Peyer's patch (tissue), 4 donors: ENCODE measurements at regions not wholly inside any gene's neighbourhood (a gene's known extent, or its start where the extent isn't known, plus 50 kb on each side); places are given as distances from the start of the nearest gene placed in this dataset.
"Not testable (repeated sequence)": the region's sequence is repeated elsewhere in the genome, so short reads cannot be mapped to it uniquely, and the experiment has no call there.

Experiments used
- POLR2A ChIP-seq, 2 donors: fragments of 450-650 bp; IDR thresholded peaks; one replicate each; pipeline ENCODE4 v1.5.1; 2017; ENCODE audit warnings: antibody characterized with exemption in 2 of 2, mild to moderate bottlenecking in 2 of 2, moderate library complexity in 2 of 2
- TF ChIP-seq, protein P1 (sequence below), 6 experiments: fragments of 450-650 bp in 4 of 6; fragments of 200-600 bp in 2 of 6; sonication (generic) in 1 of 6; IDR thresholded peaks; one replicate each; pipeline ENCODE4 v1.5.1; 2017 to 2019; ENCODE audit warnings: antibody characterized with exemption in 6 of 6, mild to moderate bottlenecking in 3 of 6, moderate library complexity in 1 of 6

DNA sequence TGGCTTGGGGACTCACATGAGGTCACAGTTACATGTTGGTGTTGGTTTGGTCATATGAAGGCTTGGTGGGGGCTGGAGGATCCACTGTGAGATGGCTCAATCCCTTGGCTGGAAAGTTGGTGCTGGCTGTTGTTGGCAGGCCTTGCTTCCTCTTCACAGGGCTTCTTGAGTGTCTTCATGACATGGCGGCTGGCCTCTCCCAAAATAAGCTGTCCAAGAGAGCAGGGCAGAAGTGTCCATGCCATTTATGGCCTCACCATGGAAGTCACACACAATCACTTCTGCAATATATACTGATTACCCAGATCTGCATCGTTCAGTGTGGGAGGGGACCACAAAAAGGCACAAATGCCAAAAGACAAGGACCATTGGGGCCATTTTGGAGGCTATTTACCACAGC, 61.4 kb downstream of the FOXD4L1 start:
- TF ChIP-seq, protein P1, sequence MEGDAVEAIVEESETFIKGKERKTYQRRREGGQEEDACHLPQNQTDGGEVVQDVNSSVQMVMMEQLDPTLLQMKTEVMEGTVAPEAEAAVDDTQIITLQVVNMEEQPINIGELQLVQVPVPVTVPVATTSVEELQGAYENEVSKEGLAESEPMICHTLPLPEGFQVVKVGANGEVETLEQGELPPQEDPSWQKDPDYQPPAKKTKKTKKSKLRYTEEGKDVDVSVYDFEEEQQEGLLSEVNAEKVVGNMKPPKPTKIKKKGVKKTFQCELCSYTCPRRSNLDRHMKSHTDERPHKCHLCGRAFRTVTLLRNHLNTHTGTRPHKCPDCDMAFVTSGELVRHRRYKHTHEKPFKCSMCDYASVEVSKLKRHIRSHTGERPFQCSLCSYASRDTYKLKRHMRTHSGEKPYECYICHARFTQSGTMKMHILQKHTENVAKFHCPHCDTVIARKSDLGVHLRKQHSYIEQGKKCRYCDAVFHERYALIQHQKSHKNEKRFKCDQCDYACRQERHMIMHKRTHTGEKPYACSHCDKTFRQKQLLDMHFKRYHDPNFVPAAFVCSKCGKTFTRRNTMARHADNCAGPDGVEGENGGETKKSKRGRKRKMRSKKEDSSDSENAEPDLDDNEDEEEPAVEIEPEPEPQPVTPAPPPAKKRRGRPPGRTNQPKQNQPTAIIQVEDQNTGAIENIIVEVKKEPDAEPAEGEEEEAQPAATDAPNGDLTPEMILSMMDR (IDR thresholded peaks at IDR 0.05): not testable (repeated sequence)
- TF ChIP-seq POLR2A (IDR thresholded peaks at IDR 0.05): not testable (repeated sequence)
